HG03060 (cell line): ENCODE measurements at regions not wholly inside any gene's neighbourhood (a gene's known extent, or its start where the extent isn't known, plus 50 kb on each side); places are given as distances from the start of the nearest gene placed in this dataset.

Experiments used
- ATAC-seq: cut with Tn5 transposase; IDR thresholded peaks from one replicate; pipeline ENCODE4 v1.9.1; 2021; ENCODE audit warnings: low read depth, moderate number of reproducible peaks; ENCODE audit not compliant: unreplicated experiment

DNA sequence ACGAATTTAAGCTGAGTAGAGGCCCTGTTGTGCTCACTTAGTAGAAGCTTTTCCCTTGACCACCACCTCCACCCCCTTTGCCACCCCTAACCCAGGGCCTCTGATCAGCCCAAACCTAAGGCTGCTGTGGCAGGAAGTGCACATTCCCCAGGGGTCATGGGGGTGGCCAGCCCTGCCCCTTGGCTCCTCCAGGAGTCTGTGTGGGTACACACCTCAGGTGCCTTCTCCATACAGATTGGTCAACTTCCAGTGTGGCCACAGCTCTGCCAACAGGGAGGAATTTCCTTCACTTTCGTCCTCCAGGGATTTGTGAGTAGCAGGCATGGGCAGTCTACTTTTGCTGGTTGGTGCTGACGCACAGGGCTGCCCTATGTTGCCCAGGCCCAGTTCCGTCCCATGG is 249.9 kb upstream of the ZNF32 start:
- no peak for ATAC-seq

GRCh38 chr10:43897765-43898419 is 249.2 kb upstream of the ZNF32 start:
- no peak for ATAC-seq

DNA sequence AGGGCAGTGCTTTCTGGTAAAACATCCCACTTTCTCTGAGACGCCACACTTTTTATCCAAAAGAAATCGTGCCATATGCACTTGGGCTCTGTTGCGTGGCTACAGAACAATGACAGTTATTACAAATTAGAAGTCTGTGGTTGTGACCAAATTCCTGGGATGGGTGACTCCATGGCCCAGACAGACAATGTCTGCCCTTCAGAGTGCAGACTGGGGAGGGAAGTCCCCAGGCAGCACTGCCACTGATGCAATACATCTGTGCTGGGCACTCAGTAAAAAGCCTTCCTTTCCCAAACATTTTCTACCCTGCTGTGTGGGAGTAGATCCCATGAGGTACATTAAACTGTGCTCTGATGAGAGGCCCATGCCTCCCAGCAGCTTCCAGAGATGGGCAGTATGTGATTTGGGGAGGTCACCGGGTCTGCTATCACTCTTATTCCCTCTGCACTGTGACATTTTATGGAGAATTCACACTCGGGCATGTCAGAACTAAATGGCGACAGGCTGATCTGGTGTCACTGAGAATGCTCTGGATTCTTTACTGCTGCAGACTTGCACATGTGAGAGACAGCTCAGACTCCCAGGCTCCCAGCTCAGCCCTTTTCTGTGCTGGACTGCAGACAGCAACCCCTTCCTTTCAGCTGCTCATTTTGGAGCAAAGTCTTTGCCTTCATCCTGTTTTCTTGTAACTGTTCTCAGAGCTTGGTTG is 243.5 kb upstream of the ZNF32 start:
- no peak for ATAC-seq

DNA sequence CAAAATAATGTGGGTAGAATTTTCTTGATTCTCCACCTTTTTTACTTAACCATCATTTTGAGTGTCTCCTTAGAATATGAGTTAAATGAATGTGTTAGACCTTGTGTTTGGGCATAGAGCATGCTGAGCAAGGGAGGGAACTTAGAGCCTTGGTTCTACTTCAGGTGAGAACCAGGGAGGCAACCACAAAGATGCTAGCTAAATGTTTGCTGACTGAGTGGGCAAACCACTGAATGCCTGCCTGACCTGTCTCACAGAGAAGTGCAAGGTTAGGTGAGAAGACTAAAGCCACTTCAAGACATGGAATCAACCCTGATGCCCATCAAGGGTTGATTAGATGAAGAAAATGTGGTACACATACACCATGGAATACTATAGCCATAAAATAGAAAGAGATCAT is 242.6 kb upstream of the ZNF32 start:
- ATAC-seq = no peak

- ATAC-seq = no peak
Measured at GRCh38 chr10:43890124-43890523, 241.4 kb upstream of the ZNF32 start.

- ATAC-seq = no peak
Measured at GRCh38 chr10:43888586-43888985, 239.9 kb upstream of the ZNF32 start.

DNA sequence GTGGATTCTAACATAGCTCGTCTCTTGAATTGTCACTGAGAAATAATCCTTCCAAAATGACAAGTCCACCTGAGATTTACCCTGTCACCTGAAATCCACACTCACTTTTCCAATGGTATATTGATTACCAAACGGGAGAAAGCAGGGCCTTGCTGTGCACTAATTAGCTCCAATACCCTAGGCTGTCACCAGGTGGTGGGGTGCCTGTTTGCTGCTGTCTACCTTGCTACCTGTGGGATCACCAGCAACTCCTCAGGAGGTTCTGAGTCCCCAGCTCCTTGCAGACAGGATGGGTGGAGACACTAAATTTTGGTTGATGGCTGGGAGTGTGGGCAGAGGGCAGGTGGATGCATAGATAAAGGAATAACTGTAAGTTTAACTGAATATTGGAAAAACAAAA is 237.2 kb upstream of the ZNF32 start:
- no peak for ATAC-seq

- ATAC-seq = no peak
Measured at GRCh38 chr10:43885252-43885651, 236.6 kb upstream of the ZNF32 start.

DNA sequence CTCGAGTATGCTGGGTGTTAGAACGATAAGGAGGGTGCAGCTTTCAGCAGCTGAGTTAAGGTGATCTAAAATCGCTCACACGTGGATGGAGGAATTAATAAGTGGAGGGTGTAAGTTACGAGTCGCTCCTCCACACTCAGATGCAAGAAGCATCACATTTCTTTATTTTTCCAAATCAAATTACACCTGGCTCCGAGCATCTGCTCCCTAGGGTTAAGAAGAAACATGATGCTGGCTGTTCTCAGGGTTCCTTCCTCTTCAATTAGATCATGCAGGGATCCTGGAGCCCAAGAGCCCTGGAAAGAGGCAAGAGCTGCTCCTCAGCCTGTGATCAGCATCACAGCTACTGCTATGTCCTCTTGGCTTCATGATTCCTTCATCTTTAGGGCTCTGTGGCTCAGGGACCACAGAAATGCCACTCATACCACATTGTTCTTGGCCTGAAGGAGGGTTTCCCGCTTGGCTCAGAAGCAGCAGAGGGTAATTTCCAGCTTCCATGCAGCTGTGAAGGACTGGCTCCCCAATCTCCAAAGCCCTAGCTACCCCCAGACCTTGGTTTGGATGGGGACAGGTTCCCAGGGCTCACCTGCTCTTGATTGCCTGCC is 235.9 kb upstream of the ZNF32 start:
- ATAC-seq = no peak

GRCh38 chr10:43882711-43883110 is 234.0 kb upstream of the ZNF32 start:
- ATAC-seq = no peak

DNA sequence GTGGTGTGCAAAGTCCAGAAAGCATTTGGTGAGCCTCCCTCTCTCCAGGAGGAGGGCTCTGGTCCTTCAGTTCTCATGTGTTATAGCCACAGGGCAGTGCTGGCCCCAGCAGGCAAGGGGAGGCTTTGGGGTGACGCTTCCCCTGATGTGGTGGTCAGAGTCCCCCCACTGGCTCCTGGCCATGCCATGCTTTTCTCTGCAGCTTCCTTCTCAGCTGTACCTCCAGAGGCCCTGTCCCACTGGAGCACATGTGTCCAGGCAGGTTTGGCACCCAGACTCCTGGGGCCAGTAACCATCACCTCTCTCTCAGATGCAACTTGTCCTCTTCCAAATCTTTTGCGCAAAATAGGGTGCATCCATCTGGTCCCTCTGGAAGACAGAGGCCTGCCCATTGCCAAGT is 233.0 kb upstream of the ZNF32 start:
- ATAC-seq = no peak

DNA sequence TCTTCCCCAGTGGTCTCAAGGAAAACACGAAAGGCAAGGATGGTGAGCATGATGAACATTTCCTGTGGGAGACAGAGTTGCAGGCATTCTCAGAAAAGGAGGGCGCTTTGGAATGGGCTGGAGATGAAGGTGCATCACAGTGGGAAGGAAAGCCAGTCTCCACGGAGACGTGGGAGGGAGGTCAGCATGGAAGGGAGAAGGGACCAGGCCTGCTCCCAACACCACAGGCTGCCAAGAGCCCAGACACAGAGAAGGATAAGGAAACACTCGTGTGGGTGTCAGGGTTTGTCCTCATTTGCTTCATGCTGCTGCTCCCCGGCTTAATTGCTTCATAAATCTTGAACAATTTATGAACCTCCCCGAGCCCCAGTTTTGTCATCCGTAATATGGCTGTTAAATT is 231.5 kb upstream of the ZNF32 start:
- ATAC-seq = no peak

DNA sequence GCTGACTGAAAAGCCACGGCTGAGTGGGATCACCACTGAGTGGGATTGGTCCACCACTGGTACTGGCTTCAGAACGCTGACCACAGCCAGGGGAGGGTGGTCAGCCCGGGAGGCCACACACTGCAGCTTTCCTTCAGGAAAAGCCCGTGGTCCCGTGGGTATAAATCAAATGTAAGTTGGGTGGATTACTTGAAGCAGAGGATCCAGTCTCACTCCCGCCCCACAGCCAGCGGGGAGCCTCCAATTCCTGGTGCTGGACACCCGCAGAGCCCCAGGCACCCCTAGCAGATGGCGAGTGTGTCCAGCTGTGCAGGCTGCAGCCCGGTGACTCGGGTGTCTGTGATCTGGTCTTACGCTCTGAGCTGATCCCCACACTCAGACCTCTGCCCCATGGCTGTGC is 231.1 kb upstream of the ZNF32 start:
- ATAC-seq = no peak

- ATAC-seq = no peak
Measured at GRCh38 chr10:43879162-43879561, 230.5 kb upstream of the ZNF32 start.

DNA sequence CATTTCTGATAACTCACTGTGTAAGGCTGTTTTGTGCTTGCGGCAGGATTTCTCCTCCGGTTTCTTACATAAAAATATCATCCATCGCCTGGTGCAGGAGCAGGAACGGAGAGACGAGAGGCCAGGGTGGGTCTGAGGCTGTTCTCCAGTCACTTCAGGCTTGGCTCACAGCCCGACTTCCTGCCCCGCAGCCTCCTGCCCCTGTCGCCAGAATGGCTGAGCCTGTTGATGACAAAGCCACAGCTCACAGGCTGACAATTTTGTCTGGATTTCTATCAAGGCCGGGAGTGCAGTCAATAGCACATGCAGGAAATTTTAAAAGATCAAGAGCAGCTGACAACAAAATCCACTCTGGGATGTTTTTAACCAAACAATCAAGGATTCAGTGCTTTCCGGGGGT is 229.7 kb upstream of the ZNF32 start:
- no peak for ATAC-seq

DNA sequence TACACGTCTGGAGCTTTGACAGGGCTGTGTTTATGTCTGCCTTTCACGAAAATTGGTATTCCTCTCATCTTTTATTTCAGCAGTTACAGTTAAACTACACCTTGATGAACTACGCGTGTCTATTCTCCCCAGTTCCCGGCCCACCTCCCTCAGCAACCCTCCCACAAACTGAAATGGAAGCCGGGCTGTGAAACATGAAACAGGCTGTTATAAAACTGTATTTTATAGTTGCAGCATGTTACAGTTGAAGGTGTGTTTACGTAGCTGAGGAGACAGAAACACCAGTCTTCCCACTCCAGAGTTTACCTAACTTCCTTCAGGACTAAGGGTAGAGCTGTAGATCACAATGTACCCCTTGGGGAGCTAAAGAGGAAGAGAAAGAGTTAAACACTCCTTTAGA is 228.3 kb upstream of the ZNF32 start:
- no peak for ATAC-seq

GRCh38 chr10:43874984-43875383 is 226.3 kb upstream of the ZNF32 start:
- no peak for ATAC-seq

DNA sequence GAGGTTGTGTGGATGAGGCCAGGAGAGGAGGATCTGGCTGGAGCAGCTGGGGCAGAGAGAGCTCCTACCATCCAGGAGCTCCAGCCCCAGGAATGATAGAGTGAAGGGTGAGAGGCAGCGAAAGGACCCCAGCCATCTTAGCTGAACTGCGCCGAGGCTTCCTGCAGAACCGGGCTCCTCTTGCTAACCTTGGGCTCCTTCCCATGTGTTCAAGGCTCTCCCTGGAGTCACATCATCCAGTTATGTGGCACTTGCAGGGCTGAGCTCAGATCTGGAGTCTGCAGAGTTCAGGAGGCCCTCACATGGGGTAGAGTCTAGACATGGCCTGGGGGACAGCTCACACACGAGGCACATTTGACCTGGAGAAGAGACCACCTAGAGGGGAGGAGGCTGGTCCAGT is 225.0 kb upstream of the ZNF32 start:
- no peak for ATAC-seq

GRCh38 chr10:43872644-43873043 is 224.0 kb upstream of the ZNF32 start:
- no peak for ATAC-seq

DNA sequence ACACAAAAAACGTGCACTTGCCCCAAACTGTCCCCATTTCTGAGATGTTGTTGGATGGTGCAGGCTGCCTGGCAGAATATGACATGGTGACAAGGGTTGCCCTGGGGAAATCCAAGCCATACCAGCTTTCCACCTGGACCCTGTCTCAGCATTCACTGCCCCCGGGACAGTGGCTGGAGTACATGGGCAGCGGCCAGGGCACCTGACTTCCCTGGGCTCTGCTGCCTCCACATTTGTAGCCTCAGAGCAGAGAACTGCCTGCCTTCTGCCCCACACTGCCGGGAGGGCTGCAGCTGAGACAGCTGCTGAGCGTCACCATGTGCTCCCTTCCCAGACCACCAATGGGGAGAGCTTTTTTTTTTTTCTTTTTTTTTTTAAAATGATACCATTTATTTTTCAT is 222.9 kb upstream of the ZNF32 start:
- ATAC-seq = no peak

DNA sequence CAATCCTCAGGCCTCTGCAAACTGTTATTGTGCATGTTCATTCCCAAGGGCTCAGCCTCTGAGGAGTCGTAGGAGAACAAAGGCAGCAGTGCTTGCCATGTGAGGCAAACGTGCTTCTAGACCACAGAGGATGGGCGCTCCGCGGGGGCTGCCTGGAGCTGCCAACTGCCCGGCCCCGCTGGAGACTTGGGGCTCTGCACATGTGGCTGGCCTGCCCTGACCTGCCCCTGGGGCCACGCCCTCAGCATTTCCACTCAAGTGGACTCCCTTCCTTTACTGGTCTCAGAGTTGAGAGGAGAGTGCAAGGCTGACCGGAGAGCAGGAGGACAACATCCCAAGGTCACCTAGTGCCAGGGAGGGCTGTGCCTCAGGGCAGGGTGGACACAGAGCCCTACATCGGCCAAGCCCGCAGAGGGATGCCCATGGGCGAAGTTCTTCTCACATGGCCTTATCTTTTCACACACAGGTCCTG is 222.3 kb upstream of the ZNF32 start:
- no peak for ATAC-seq
